IMR-90 (cell line): ENCODE measurements at regions not wholly inside any gene's neighbourhood (a gene's known extent, or its start where the extent isn't known, plus 50 kb on each side); places are given as distances from the start of the nearest gene placed in this dataset.
"Not testable (repeated sequence)": the region's sequence is repeated elsewhere in the genome, so short reads cannot be mapped to it uniquely, and the experiment has no call there.

ENCODE experiments used
- ATAC-seq: fragments of 200-7000 bp; cut with Tn5 transposase; 2 replicates; pipeline ENCODE4 v1.9.1; 2020; ENCODE audit warnings: low read depth, mild to moderate bottlenecking, moderate library complexity
- BruUV-seq: library from RNA; stranded (reverse); fragments of 400-500 nt; replicated peaks from 2 replicates; lab custom pipeline; 2021; lab: Mats Ljungman, UMichigan
- CTCF ChIA-PET: fragments of 300-600 bp; formaldehyde crosslinking; extraction: SDS; loops from one replicate; lab custom pipeline; 2021; ENCODE audit warnings: antibody characterized with exemption; lab: Yijun Ruan, JAX
- POLR2A ChIA-PET: fragments of 300-600 bp; sonication (Branson Sonifier 250); formaldehyde crosslinking; loops from one replicate; lab custom pipeline; 2022; ENCODE audit warnings: antibody characterized with exemption; ENCODE audit not compliant: unreplicated experiment; lab: Charles Lee
- DNase-seq: peaks from one replicate; pipeline ENCODE4 v3.0.0; 2013
- H2AFZ ChIP-seq: replicated peaks from 2 replicates; pipeline ENCODE3; 2013; ENCODE audit warnings: low read length, mild to moderate bottlenecking; ENCODE audit not compliant: poor library complexity
- H2AK5ac ChIP-seq: 2 replicates; pipeline ENCODE4 v1.6.1; 2013; ENCODE audit warnings: low read depth, low read length, inconsistent platforms
- H2AK9ac ChIP-seq: replicated peaks from 2 replicates; pipeline ENCODE3; 2013; ENCODE audit warnings: mild to moderate bottlenecking, low read depth, low read length, moderate library complexity; ENCODE audit not compliant: poor library complexity
- H2BK120ac ChIP-seq: 2 replicates; pipeline ENCODE4 v1.6.1; 2013; ENCODE audit warnings: low read depth, low read length, inconsistent platforms
- H2BK15ac ChIP-seq: 3 replicates; pipeline ENCODE4 v1.6.1; 2013; ENCODE audit warnings: low read depth, low read length, inconsistent platforms
- H2BK20ac ChIP-seq: 2 replicates; pipeline ENCODE4 v1.6.1; 2013; ENCODE audit warnings: low read depth, mild to moderate bottlenecking, inconsistent platforms, low read length, moderate library complexity
- H2BK5ac ChIP-seq: 2 replicates; pipeline ENCODE4 v1.6.1; 2013; ENCODE audit warnings: mild to moderate bottlenecking, low read depth, low read length, inconsistent platforms; ENCODE audit not compliant: poor library complexity, severe bottlenecking
- H3K14ac ChIP-seq: replicated peaks from 2 replicates; pipeline ENCODE4 v1.6.1; 2013; ENCODE audit warnings: low read depth, low read length, inconsistent platforms
- H3K18ac ChIP-seq: 2 replicates; pipeline ENCODE4 v1.6.1; 2013; ENCODE audit warnings: low read depth, low read length, control low read depth
- H3K23ac ChIP-seq: 2 replicates; pipeline ENCODE4 v1.6.1; 2013; ENCODE audit warnings: low read depth, low read length, inconsistent platforms
- H3K27ac ChIP-seq: 2 replicates; pipeline ENCODE4 v1.5.1; 2013; ENCODE audit warnings: mild to moderate bottlenecking, control low read depth, low read length; ENCODE audit not compliant: insufficient read depth
- H3K27me3 ChIP-seq: 2 replicates; pipeline ENCODE4 v1.6.1; 2013; ENCODE audit warnings: low read length; ENCODE audit not compliant: control insufficient read depth, insufficient read depth
- H3K36me3 ChIP-seq: 2 replicates; pipeline ENCODE4 v1.6.1; 2013; ENCODE audit warnings: low read length, mixed read lengths; ENCODE audit not compliant: control insufficient read depth, insufficient read depth
- H3K4ac ChIP-seq: 2 replicates; pipeline ENCODE4 v1.6.1; 2013; ENCODE audit warnings: low read depth, low read length, inconsistent platforms
- H3K4me1 ChIP-seq: 2 replicates; pipeline ENCODE4 v1.6.1; 2013; ENCODE audit warnings: low read length, mixed read lengths; ENCODE audit not compliant: control insufficient read depth, insufficient read depth
- H3K4me2 ChIP-seq: 2 replicates; pipeline ENCODE4 v1.6.1; 2013; ENCODE audit warnings: low read depth, mild to moderate bottlenecking, control low read depth, low read length, moderate library complexity
- H3K4me3 ChIP-seq: 2 replicates; pipeline ENCODE4 v1.5.1; 2013; ENCODE audit warnings: low read depth, mild to moderate bottlenecking, control low read depth, low read length, moderate library complexity; ENCODE audit not compliant: insufficient read depth
- H3K56ac ChIP-seq: 2 replicates; pipeline ENCODE4 v1.6.1; 2013; ENCODE audit warnings: low read length, inconsistent platforms; ENCODE audit not compliant: insufficient read depth; ENCODE audit errors: extremely low read depth
- H3K79me1 ChIP-seq, 2 experiments: 2 replicates each; pipeline ENCODE4 v1.6.1; 2013; ENCODE audit warnings: low read length in 2 of 2, inconsistent platforms in 1 of 2, low read depth in 1 of 2
- H3K9ac ChIP-seq: 2 replicates; pipeline ENCODE4 v1.6.1; 2013; ENCODE audit warnings: low read depth, low read length, control low read depth
- H3K9me1 ChIP-seq: 2 replicates; pipeline ENCODE4 v1.6.1; 2013; ENCODE audit warnings: low read length, inconsistent platforms; ENCODE audit not compliant: insufficient read depth
- H3K9me3 ChIP-seq: 2 replicates; pipeline ENCODE4 v1.6.1; 2013; ENCODE audit warnings: low read length; ENCODE audit not compliant: control insufficient read depth, insufficient read depth
- H4K20me1 ChIP-seq: 2 replicates; pipeline ENCODE4 v1.6.1; 2013; ENCODE audit warnings: low read length, inconsistent platforms; ENCODE audit not compliant: insufficient read depth
- H4K5ac ChIP-seq: 2 replicates; pipeline ENCODE4 v1.6.1; 2013; ENCODE audit warnings: mild to moderate bottlenecking, low read depth, low read length, control low read depth
- H4K8ac ChIP-seq, 2 experiments: 2 replicates each; pipeline ENCODE4 v1.6.1; 2013; ENCODE audit warnings: low read depth in 2 of 2, low read length in 2 of 2, control low read depth in 1 of 2, inconsistent platforms in 1 of 2
- H4K91ac ChIP-seq: 2 replicates; pipeline ENCODE4 v1.6.1; 2013; ENCODE audit warnings: low read depth, low read length, inconsistent platforms; ENCODE audit not compliant: insufficient read depth
- WGBS, 2 experiments: methylation state at CpG; one replicate each; pipeline versions ENCODE4 v1.1.5 to v1.1.7; 2013; ENCODE audit warnings: missing lambda C conversion rate in 2 of 2; ENCODE audit not compliant: insufficient read length in 1 of 2; ENCODE audit errors: extremely low coverage in 2 of 2; 5-methylcytosine and 5-hydroxymethylcytosine counted together
- dilution Hi-C: fragments of 300-500 bp; cut with HindIII; formaldehyde crosslinking; loops from one replicate; pipeline ENCODE4 v1.14.3; 2018; ENCODE audit warnings: low sequenced_read_pairs; ENCODE audit not compliant: unreplicated experiment
- in situ Hi-C: fragments of 300-500 bp; cut with MboI; formaldehyde crosslinking; loops from 3 replicates; pipeline ENCODE4 v1.14.3; 2019; ENCODE audit warnings: low sequenced_read_pairs, inconsistent platforms, mixed read lengths
- intact Hi-C: fragments of 100-400 bp; cut with micrococcal nuclease; formaldehyde crosslinking; loops from 2 replicates; pipeline ENCODE4 v1.10.0; 2022

DNA sequence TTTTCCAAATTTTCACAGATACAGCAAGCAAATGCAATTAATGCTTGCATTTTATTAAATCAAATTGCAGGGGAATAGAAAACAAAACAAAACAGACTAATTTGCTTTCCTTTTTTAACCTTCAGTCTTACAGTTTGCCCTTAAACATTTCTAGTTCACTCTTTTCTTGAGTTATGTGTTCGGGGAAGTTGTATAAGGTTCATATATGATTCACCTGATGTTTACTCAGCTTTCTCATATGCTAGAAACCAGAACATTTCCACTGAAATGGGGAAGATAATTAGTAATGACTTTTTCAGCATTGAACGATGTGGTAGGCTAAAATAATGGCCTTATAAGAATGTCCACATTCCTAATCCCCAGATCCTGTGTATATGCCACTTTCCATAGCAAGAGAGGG lies 176.2 kb upstream of the NBPF9 start:
- BruUV-seq, POLR2A ChIA-PET, intact Hi-C loops, H3K36me3 ChIP-seq, H3K4ac ChIP-seq, H3K56ac ChIP-seq, H3K9me3 ChIP-seq, dilution Hi-C loops, H2BK20ac ChIP-seq, H3K4me1 ChIP-seq, H2AK9ac ChIP-seq, H3K79me1 ChIP-seq, H3K18ac ChIP-seq, H3K14ac ChIP-seq, CTCF ChIA-PET, H2AFZ ChIP-seq, H3K27me3 ChIP-seq, H3K27ac ChIP-seq, H3K4me2 ChIP-seq, DNase-seq, H3K9me1 ChIP-seq, in situ Hi-C loops, H3K4me3 ChIP-seq, H2BK15ac ChIP-seq, H3K9ac ChIP-seq, H4K91ac ChIP-seq, H2AK5ac ChIP-seq, H2BK120ac ChIP-seq, H4K20me1 ChIP-seq, H4K8ac ChIP-seq, H3K23ac ChIP-seq, ATAC-seq, H4K5ac ChIP-seq, H2BK5ac ChIP-seq: not testable (repeated sequence)
- no CpG with 5 or more reads among the region's 2 CpGs for WGBS, 2 experiments

DNA sequence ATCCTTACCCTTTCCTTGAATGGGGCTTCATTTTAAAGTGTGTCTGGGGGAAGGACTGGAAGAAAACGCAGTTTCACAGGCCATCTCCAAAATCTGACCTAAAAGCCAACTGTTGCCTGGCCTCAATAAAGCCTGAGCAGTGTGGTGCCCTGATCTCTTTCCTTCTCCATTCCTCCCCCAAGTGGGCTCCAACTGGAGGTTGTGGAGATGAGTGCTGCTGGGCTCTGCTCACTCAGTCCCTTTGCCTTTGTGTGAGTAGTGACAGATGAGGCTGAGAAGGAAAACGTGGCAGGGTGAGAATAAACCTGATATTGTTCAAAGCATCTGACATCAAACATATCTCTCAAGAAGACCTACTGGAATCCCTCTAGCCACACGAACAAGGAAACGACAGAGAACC lies 181.4 kb upstream of the NBPF9 start:
- H3K4ac ChIP-seq, H2AFZ ChIP-seq, POLR2A ChIA-PET, H2BK15ac ChIP-seq, H2AK9ac ChIP-seq, H2BK20ac ChIP-seq, H3K56ac ChIP-seq, H3K27ac ChIP-seq, H3K4me1 ChIP-seq, H4K91ac ChIP-seq, H3K36me3 ChIP-seq, H4K8ac ChIP-seq, H4K20me1 ChIP-seq, H2BK120ac ChIP-seq, H2BK5ac ChIP-seq, H3K23ac ChIP-seq, H3K9ac ChIP-seq, H3K27me3 ChIP-seq, H3K9me3 ChIP-seq, H2AK5ac ChIP-seq, H3K4me3 ChIP-seq, H3K14ac ChIP-seq, intact Hi-C loops, DNase-seq, H4K5ac ChIP-seq, dilution Hi-C loops, H3K9me1 ChIP-seq, H3K18ac ChIP-seq, CTCF ChIA-PET, H3K79me1 ChIP-seq, H3K4me2 ChIP-seq, in situ Hi-C loops: not testable (repeated sequence)
- TSS peak; percentile 71 for BruUV-seq
- ATAC-seq = peak; percentile 5
- WGBS, 2 experiments = no CpG with 5 or more reads among the region's 4 CpGs
